ENCODE measurements at regions not wholly inside any gene's neighbourhood (a gene's known extent, or its start where the extent isn't known, plus 50 kb on each side); places are given as distances from the start of the nearest gene placed in this dataset.

DNA sequence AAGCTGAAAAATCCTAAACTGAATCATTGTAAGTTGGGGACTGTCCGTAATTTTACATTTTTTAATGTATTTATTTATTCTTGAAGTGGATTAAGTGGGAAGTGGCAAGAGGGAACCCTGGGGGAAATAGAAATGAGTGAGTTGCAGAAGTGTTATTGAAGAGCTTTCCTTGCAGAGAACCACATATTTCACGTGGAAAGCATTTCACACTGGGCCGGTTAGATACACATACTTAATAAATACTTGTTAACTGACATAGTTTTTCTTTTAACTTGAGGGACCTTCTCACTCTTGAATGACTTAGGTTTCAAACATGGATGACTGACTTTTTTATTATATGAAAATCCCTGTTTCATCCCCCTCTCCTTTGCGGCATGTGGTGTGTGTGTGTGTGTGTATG lies 239.3 kb downstream of the LMO4 start:
- no peak for DNase-seq

DNA sequence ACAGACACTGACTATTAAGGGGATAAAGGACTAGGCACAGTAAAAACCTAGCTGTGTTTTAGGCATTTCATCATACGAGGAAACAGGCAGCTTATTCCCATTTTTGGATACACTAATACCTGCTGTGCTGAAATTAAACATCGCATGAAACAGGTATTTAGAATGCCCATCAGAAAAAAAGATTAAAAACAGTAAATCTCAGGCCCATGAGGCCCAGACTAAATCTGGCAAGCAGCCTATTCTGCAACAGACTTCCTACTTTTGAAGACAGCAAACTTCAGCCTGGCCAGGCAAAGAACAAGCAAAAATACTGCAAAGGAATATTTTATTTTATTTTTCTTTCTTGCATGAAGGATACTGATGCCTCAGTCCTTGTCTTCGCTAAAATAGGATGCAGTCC lies 240.2 kb downstream of the LMO4 start:
- no peak for DNase-seq

GRCh38 chr1:87572008-87572407 lies 243.3 kb downstream of the LMO4 start:
- DNase-seq = no peak

DNA sequence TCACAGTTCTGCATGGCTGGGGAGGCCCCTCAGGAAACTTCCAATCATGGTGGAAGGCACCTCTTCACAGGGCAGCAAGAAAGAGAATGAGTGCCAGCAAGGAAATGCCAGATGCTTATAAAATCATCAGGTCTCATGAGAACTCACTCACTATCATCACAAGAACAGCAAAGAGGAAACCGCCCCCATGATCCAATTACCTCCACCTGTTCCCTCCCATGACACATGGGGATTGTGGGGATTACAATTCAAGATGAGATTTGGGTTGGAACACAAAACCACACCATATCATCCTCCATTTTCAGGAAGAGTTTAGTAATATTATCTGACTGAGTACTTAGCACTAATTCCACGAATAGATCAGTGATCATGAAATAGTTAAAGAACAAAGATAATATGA lies 244.2 kb downstream of the LMO4 start:
- DNase-seq = no peak

- DNase-seq = no peak
These were observed 246.8 kb downstream of the LMO4 start for GRCh38 chr1:87575528-87575927.

DNA sequence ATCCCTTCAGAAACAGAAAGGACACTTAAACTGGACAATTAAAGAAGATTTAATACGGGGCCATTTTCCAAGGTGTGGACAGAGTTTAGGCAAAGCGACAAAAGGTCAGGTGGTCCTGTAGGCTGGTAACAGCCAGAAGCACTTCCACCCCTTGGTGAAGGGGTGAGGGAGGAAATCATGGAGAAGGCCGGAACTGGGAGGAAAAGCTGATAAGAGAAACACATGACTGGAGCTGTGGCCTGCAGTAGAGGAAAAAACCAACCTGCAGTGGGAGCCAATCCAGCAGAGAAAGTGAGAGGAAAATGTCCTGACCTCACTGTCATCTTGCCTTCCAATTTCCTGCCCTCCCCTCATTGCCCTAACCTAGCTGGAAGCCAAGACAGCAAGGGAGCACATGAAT lies 249.8 kb downstream of the LMO4 start:
- no peak for DNase-seq

DNA sequence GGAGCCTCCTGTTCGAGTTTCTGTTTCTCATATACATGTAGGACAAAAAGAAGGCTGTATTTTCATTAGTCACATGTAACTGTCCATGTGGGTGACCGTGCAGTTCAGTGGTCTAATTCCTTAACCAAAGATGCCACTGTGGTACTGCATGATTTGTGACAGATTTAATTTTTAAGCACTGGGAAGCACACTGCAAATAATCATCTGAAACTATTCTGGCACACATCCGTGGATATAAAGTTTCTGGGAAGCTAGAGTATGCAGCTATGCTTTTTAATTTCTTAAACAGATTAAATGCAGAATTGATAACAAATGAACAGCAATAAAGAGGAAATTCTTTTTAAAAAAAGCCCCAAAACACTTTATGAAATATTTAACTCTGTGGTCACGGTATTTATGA lies 254.8 kb downstream of the LMO4 start:
- no peak for DNase-seq

DNA sequence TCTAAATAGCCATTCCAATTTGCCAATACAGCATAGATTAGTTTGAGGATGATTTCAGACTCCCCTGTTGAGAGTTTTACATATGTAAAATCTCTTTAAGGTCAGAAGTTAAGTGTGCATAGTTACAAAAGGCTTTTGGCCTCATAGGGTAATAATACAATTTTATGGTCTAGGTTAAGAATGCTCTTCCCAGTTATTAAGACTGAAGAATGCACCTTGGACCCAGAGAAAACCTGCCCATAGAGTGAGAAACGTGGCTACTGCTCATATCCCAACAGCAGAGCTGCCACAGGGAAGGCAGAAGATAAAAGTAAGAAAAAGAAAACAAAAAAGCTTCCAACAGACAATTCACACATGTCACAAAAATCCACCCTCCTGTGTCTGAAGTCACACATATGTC lies 255.9 kb downstream of the LMO4 start:
- no peak for DNase-seq

- no peak for DNase-seq
These were observed 257.8 kb downstream of the LMO4 start for GRCh38 chr1:87586501-87586900.

GRCh38 chr1:87588495-87588894 lies 259.8 kb downstream of the LMO4 start:
- DNase-seq = no peak

DNA sequence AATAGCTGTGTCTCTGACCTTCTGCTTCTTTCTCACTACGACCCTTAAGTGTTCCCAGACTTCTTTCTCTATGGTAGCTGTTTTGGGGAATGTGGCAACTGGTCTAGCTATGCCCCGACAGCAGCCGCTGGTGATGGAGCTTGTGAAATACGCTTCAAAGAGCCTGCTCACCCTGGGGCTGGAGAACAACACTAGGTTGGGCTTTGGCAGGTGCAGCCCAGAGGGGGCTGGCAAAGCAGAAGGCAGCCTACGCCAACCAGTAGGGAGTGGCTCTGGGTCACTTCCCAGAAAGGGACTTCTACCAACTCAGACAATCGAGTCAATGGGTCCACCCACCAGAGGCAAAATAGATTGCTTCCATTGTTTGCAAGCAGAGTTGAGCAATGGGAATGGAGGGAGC lies 262.8 kb downstream of the LMO4 start:
- no peak for DNase-seq

DNA sequence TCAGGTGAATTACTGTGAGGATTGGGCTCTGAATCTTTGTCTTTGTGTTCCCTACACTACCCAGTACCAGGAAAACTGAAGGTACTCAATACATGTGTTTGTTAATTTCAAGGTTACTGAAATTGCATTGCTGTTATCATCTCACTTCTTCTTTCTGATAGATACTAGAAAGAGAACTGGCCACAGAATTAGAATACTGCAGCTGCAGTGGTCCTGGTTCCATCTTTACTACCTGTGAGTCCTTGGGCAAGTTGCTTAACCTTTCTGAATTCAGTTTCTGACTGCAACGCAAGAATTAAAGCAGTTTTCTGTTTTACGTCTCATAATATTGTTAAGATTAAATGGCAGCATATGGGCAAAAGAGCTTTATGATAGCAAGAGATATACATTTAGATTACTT lies 263.5 kb downstream of the LMO4 start:
- DNase-seq = no peak

GRCh38 chr1:87594736-87595383 lies 266.2 kb downstream of the LMO4 start:
- DNase-seq = no peak

GRCh38 chr1:87595384-87595781 lies 266.7 kb downstream of the LMO4 start:
- DNase-seq = no peak

- no peak for DNase-seq
These were observed 269.7 kb downstream of the LMO4 start for GRCh38 chr1:87598429-87598828.

DNA sequence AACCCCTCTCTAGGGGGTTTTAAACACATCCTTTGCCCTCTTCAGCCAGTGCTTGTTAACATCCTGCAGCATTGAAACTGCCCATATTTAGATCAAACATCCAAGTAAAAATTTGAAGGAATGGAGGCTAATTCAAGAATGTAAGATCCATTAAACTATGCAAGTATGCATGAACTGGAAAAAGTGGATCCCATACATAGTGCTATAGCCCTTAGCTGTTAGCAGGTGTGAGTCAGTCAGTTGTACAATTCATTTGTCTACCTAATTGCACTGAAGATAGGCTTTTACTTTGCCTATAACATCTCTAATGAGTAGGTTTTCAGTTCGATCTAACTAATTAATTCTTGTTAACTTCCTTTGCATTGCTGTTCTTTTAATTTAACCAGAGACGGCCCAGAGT lies 270.9 kb downstream of the LMO4 start:
- no peak for DNase-seq

DNA sequence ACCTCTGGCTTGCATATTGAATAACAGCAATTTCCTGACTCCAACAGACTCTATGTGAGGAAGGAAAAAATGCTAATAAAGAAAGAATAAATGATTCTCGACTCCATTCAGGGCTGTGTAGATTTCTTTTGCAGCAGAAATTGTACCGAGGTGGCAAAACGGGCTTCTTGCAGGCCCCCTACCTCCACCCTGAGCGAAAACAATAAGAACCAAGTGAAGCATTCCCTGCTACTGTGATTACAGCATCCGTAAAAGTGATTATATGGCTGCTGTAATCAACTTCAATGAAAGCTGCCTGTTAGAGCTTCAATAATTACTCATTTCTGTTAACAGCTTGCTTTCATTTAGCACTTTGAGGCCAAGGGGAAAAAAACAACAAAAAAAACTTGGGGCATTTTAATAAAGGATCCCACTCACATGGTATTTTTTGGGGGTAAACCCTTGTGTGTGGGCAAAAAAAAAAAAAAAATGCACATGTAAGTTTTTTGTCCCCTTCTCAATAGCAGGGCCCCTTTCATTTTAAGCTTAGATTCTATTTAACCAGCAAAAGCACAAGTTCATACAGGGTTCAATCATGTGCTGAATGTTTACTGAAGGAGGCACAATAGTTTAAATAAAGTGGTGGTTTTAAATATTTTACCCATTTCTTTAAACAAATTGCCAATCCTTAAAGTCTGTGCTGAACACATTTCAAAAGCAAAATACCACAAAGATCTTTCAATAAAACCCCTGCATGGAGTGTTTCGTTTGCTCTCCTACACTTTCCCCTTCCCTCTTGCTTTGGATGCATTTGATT lies 271.6 kb downstream of the LMO4 start:
- DNase-seq = no peak

DNA sequence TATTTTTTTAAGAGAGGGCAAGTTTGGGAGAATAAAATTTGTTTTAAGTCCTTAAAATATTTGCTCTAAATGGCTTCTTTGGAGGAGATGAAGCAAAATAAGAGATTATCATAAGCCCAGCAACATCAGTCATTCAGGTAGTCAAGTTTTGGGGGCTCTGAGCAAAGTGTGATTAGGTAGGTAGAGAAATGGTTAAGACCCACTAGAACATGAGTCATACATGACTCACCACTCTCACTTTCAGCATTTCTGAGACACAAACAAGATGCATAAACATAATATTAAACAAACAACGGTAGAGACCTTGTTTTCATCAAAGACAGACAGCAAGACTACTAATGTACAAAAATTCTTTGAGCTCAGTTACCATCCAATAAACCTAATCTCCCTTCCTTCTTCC lies 272.2 kb downstream of the LMO4 start:
- no peak for DNase-seq

- DNase-seq = no peak
These were observed 274.9 kb downstream of the LMO4 start for GRCh38 chr1:87603626-87604025.

- DNase-seq = no peak
These were observed 284.3 kb downstream of the LMO4 start for GRCh38 chr1:87612956-87613355.

DNA sequence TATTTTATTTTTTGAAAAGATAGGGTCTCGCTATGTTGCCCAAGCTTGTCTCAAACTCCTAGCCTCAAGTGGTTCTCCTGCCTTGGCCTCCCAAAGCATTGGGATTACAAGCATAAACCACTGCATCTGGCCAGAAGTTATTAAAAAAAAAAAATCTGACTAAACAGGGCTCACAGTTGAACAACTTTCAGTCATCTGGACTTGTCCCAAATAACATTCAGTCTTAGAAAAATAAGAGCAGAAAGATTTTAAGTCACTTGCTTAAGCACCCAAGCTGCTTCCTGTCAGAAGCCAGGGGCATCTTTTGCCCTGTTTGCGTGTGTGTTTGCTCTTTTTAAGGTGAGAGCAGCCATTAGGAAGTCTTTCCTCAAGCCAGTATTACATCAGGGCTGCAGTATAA lies 286.8 kb downstream of the LMO4 start:
- no peak for DNase-seq

DNA sequence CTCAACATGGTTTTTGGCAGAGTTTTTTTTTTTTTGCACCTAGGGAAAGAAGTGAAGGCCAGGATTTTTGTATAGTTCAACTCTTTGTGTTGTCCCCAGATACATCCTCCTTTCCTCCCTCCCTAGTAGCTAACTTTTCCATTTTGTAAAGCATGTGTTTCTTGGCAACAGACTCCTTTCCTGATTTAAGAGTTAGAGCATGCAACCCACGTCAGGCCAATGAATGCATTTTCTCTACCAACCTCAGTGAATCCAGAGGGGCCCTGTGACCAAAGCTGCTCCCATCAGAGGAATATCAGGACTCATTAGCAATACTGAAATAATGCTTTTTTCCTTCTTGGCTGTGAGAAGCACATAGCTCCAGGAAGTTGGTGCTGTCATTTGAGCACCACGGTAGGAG lies 287.2 kb downstream of the LMO4 start:
- DNase-seq = no peak

- no peak for DNase-seq
These were observed 292.1 kb downstream of the LMO4 start for GRCh38 chr1:87620807-87621206.

GRCh38 chr1:87629673-87630072 lies 301.0 kb downstream of the LMO4 start:
- DNase-seq = no peak

GRCh38 chr1:87632232-87632631 lies 303.6 kb downstream of the LMO4 start:
- no peak for DNase-seq

Data from SW 1271 (cell line).